ENCODE measurements at regions not wholly inside any gene's neighbourhood (a gene's known extent, or its start where the extent isn't known, plus 50 kb on each side); places are given as distances from the start of the nearest gene placed in this dataset.
"Not testable (repeated sequence)": the region's sequence is repeated elsewhere in the genome, so short reads cannot be mapped to it uniquely, and the experiment has no call there.

DNA sequence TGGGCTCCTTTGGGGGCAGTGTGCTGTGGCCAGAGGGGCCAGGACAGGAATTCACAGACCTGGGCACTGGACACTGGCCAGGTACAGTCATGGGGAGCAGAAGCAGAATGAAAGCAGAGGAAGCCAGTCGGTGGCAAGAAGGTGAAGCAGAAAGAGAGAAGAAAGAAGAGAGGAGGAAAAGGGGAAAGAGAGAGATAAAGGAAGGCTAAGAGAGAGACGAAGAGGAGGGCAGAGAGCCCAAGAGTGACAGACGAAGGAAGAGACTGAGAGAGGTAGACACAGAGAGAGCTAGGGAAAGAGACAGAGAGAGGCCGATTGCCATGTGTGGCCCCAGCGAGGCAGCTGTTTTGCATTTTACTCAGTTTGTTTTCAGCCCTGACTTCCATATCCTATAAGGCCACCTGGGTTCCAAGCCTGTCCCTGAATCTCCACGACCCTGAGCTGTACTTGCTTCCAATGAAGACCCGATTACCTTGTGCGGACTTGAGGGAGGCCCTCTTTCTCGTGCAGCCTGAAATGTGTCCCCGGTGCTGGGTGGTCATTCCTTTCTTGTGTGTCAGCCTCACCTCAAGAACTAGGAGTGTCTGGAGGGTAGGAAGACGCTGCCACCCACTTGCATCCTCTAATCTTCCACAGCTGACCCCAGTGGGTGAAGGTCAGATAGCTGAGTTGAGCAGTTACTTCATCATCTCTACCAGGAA is 73.9 kb downstream of the LSM3 start:
- DNase-seq, result no peak

DNA sequence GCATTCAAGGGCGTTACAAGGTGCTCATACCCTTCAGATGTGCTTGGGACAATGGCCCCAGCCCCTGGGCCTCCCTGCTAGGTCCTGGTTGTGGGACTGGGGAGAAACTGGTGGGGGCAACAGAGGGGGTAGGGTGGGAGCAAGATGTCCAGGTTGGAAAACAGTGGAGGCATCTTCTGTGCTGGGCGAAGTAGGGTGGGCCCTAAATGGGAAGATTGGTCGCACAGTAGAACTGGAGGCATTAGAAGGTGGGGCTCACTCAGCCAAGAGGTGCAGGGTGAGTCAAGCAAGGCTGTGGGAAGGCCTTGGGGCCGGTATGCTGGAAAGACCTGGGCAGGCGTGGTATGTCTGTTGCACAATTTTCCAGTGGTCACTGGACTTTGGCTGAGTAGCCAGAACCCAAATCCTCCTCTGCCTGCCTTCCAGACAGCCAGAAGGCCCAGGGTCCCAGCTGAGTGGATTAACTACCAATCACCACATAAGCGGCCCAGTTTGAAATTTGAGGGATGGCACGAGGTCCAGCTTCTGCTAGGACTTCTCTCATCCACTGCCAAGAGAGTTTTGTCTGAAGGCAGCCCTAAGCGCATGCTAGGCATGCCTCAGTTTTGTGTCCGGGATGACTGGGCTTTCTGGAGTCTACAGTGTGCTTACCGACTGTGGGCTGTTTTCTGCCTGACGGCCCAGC is 74.5 kb downstream of the LSM3 start:
- no peak for DNase-seq

GRCh38 chr3:14253707-14254382 is 75.2 kb downstream of the LSM3 start:
- no peak for DNase-seq

DNA sequence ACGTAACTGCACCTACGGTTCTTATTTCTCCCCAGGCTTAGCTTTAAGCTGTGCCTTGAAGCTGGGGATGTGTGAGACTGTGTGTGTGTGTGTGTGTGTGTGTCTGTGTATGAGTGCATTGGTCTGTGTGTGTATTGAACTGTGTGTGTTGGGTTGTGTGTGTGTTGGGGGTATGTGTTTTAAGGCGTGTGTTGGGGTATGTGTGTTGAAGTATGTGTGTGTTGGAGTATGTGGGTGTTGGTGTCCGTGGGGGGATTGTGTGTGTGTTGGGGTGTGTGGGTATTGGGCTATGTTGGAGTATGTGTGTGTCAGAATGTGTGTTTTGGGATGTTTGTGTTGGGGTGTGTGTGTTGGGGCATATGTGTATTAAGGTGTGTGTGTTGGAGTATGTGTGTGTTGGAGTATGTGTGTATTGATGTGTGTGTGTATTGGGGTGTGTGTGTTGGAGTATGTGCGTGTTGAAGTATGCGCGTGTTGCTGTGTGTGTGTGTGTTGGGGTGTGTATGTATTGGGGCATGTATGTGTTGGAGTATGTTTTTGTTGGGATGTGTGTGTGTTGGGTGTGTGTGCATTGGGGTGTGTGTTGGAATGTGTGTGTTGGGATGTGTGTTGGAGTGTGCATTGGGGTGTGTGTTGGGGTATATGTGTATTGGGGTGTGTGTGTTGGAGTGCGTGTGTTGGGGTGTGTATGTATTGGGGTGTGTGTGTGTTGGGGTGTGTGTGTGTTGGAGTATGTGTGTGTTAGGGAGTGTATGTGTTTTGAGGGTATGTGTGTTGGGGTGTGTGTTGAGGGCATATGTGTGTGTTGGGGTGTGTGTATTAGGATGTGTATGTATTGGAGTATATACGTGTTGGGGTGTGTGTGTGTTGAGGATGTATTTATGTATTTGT is 76.4 kb downstream of the LSM3 start:
- no peak for DNase-seq

GRCh38 chr3:14256046-14256445 is 77.4 kb downstream of the LSM3 start:
- DNase-seq, result no peak

GRCh38 chr3:14256561-14257342 is 78.1 kb downstream of the LSM3 start:
- DNase-seq, result no peak

- DNase-seq, result no peak
Observed at GRCh38 chr3:14258906-14259904, 80.6 kb downstream of the LSM3 start.

DNA sequence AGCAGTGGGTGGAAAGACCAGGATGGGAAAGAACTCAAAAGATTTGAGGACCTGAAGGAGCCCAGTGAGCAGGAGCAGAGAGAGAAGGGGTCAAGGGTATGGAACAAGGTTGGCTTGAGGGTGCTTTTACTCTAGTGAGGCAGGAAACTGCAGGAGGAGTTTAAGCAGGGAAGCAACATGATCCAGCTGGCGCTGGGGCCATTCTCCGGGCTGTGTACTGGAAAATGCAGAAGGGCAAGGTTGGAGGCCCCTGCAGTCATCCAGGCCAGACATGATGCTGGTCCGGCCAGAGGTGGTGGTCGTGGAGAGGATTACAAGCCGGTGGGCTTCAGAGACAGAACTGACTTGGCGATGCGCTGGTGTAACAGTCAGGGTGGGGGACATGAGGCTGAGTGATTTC is 81.8 kb downstream of the LSM3 start:
- DNase-seq, result no peak

DNA sequence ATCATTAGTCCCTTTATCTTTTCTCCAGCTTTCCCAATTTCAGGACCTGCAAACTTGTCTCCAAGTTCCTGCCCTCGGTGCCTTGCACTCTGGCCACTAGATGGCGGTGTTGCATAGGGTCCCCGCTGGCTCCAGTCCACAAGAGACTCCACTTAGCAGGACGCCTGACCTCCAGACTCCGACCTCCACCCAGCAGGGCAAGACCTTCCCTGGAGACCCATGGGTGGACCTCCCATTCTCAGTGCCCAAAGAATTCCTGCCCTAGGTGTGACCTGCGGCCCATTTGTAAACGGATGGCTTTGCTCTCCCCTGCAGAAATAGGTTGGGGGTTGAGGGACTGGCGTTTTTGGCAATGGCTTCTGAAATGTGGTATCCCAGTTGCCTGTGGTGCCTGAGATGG is 82.6 kb downstream of the LSM3 start:
- DNase-seq, result no peak

DNA sequence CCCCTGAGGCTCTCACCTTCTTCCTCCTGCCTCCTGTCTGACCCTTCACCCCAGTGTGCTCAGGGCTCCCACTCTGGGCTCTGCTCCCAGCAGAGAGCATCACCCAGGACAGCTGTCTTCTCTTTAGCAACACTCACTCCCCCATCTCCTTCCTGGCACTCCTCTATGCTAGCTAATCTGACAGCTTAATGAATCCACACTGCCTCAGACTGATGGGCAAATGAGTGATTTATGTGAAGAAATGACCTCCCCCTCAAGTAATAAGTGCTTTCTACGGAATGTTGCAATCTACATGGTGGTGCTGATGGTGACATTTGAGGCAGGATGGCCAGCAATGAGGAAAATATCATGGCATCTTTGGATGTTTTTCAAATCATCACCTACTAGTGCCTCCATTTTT is 83.6 kb downstream of the LSM3 start:
- no peak for DNase-seq

DNA sequence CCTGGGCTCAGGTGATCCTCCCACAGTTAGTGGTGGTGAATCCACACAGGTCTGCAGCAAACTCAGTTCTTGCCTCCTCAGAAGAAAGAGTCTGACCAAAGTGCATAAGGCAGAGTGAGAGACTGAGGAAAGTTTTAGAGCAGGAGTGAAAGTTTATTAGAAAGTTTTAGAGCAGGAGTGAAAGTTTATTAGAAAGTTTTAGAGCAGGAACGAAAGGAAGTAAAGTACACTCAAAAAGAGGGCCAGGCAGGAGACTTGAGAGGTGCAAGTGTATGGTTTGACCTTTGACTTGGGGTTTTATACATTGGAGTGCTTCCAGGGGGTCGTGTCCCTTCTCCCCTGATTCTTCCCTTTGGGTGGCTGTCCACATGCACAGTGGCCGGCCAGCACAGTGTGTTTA is 84.2 kb downstream of the LSM3 start:
- DNase-seq, result no peak

DNA sequence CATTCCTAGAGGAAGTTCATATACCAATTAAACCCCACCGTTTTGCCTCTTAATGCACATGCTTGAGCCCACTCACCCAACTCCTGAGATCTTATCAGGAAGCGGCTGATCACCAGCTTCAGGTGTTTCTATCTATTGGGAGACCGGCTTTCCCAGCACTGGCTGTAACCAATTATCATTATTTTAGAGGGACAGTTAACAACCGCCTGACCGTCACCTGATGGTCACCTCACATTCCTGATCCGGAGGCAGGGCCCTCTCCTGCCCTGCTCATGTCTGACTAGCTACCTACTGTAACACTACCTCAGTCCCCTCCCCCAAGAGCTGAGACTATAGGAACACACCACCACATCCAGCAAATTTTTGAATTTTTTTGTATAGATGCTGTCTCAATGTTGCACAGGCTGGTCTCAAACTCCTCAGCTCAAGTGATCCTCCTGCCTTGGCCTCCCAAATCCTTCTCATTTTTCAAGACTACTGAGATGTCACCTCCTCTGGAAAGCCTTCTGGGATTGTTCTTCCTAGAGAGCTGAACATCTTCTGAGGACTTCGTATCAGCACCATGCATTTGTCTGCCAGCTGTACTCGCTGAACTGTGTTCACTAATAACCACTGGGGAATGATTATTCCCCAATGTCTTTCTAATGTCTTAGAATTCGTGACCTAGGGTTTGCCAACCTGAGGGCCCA is 84.8 kb downstream of the LSM3 start:
- no peak for DNase-seq

DNA sequence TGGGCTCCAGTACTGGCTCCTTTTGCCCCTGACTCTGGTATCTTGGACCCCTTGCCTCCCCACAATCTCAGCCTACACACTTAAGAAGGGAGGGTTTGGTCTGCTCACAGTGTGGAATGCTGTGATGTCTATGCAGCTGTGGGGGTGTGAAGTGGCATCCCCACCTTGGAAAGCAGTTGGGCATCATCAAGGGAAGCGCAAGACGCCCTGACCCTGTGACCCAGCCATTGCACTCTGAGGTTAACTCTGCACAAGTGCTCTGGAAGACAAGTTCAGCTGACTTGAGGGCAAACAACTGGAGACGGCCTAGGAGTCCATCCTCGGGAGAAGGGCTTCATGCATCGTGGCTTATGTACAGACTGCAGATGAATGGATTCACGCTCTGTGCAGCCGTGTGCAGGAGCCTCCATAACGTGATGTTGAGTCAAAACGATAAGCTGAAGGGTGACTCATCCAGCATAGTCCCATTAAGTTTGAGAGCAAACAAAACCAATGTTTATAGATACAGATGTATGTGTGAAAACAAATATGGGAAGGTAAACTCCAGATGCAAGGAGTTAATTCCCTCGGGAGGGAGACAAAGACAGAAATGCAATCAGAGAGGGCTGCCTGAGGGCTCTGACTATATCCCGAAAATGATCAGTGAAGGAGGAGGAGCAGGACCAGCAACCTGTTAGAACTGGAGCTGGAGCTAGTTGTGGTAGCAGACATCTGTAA is 86.8 kb downstream of the LSM3 start:
- peak; percentile 15 for DNase-seq

DNA sequence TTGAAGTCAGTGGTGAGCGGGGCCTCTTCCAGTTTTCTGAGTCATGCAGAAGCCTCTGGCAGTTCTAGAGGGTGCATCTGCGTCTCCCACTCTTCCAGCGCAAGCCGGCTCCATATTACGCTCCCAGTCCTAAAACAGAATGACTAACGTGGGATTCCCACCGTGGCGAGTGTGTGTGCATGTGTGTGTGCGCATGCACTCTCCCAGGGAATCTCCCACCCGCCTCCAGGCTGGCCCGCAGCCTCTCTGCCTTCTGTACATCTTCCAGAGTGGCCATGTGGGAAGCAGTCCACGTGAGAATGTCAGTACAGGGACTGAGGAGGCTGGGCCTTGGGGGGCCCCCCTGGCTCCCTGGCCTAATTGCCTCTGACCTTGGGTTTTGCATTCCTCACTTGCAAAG is 87.7 kb downstream of the LSM3 start:
- DNase-seq, result no peak

GRCh38 chr3:14267976-14268375 is 89.4 kb downstream of the LSM3 start:
- DNase-seq, result no peak

DNA sequence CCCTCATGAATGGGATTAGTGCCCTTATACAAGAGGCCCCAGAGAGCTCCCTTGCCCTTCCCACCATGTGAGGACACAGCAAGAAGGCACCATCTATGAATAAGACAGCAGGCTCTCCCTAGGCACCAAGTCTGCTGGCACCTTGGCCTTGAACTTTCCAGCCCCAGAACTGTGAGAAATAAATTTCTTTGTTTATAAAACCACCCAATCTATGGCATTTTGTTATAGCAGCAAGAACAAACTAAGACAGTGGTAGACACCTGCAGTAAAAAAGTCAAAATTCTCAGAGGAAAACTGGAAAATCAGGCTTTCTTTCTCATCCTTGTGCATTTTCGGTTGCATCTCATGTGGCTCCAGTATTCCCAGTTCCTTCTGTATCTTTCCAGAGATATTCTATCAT is 90.3 kb downstream of the LSM3 start:
- DNase-seq, result no peak

DNA sequence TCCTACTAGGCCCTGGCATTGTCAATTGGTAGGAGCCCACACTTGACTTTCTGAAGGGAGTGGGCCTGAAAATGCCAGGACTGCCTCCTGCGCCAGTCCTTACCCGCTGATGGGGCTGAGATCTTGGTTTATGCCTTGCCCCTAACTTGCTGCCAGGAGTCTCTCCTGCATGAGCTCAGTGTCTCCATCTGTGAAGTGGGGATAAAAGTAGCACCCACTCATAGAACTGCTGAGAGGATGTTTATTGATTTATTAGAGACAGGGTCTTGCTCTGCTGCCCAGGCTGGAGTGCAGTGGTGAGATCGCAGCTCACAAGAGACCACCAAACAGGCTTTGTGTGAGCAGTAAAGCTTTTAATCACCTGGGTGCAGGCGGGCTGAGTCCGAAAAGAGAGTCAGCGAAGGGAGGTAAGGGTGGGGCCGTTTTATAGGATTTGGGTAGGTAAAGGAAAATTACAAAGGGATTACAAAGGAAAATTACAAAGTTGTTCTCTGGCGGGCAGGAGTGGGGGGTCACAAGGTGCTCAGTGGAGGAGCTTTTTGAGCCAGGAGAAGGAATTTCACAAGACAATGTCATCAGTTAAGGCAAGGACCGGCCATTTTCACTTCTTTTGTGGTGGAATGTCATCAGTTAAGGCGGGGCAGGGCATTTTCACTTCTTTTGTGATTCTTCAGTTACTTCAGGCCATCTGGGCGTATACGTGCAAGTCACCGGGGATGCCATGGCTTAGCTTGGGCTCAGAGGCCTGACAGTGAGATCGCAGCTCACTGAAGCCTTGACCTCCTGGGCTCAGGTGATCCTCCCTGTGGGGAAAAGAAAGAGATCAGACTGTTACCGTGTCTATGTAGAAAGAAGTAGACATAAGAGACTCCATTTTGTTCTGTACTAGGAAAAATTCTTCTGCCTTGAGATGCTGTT is 93.7 kb downstream of the LSM3 start:
- not testable (repeated sequence) for DNase-seq

GRCh38 chr3:14272959-14273560 is 94.4 kb downstream of the LSM3 start:
- DNase-seq, result not testable (repeated sequence)

Measured in NCI-H1436 treated with DMSO at 0.1 percent for 48 hours (cell line).